ENCODE measurements at regions not wholly inside any gene's neighbourhood (a gene's known extent, or its start where the extent isn't known, plus 50 kb on each side); places are given as distances from the start of the nearest gene placed in this dataset.

GRCh38 chr9:119852390-119852789 is 483.2 kb upstream of the BRINP1 start:
- TF ChIP-seq CTCF (IDR thresholded peaks at IDR 0.05): no peak
- no peak for TF ChIP-seq POLR2A (IDR thresholded peaks at IDR 0.05)

Measured in lower leg skin (tissue), 3 donors.